Activated CD4-positive, alpha-beta T cell treated with anti-CD3 and anti-CD28 coated beads, Interleukin-2, amount 50 U/mL, for 4 hours (primary cell): ENCODE measurements at regions not wholly inside any gene's neighbourhood (a gene's known extent, or its start where the extent isn't known, plus 50 kb on each side); places are given as distances from the start of the nearest gene placed in this dataset.

Source experiments
- DNase-seq, 2 experiments: peaks; one replicate each; pipeline ENCODE4 v3.0.0-alpha.2; 2020

DNA sequence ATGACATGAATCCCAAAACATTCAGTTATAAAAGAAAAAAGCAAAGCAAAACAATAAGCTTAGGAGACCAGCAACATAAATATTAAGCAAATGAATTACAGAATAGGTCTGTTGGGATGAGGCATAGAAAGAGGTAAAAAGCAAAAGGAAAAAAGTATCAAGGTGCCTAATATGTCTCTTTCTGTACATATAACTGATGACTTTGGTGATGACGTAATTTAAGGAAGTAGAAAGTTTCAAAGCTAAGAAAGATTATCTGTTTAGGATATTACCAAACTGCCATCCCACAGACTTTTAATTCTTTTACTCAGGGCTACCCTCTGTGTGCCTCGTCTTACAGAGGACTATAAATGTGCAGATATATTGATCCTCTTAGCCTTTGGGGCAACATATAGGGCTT is 1066.5 kb downstream of the SORCS3 start:
- DNase-seq = no peak

DNA sequence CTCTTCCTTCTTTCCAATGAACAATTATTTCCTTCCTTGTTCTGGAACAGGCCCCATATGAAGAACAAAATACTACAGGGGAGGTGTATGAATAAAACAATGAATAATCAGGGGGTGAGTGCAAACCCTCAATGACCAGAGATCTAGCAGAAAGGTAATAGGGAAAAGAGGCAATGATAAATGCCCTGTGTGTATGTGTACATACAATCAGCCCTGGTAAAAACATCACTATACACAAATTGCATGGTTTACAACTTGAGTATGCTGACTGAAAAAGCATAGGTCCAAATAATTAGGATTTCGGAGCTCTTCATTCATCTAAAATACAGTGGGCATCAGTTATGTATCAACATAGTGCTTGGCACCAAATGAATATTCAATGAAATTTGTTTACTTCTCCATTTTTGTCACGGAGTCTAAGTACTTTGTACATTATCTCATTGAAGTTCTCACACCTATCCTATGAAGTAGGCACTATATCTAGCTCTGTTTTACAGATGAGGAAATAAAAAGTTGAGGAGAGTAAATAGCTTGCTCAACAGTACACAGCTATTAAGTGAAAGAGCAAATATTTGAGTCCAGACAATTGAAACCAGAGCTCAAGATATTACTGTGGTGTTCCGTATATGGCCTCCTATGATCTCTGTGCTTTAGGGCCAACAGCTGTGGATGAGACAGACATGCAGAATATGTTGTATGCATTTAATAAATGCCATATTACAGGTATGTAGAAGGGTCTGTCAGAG is 1065.4 kb downstream of the SORCS3 start:
- no peak for DNase-seq

DNA sequence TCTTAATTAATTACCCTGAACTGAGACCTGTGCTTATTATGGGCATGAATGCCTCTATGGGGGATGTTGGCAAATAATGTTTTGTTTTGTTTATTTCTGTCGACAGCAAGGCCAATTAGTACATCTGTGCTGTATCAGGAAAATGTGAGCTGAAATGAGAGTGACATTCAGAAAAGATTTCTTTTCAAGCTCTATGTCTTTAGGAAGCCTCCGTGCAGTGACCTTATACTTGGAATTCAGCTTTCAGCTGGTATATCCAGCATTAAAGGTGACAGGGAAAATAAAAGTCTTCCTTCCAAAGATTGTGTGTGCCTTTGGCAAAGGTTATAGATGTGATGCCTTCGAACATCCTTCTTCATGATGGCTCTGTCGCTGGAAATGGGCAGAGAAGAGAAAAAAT is 1061.1 kb downstream of the SORCS3 start:
- no peak for DNase-seq

DNA sequence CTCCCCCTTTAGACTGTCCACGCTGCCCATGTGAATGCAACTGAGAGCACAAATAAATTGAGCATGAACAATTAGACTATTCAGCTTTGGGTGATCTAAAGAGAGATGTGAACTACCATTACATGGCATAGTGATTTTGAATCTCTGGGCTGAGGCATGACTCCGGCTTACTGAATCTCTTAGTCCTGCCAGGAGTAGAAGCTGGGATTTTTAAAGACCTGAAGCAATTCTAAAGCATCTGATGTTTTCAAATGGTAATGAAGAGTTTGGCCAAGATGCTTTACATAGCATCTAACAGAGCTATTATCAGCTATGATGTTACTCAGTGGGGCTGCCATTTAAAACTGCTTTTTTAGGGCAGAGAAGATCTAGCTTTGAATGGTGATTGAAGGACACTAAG is 1059.1 kb downstream of the SORCS3 start:
- DNase-seq = no peak

DNA sequence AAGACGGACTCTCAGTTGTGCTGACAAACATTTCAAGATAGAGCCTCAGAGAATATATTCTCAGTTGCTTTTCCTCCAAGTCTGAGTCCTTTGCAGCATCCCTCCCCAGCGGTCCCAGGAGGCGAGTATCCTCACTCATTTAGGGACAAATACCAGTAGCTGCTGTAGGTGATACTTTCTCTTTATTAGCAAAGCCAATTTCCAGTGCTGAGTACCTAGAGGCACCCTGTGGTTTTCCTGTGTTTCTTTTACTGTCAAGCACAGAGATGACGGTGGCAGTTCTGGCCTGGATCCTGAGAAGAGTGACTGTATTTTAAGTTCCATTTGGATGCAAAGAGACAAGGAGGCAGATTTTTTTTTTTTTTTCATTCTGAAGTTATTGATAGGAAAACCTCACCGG is 1058.4 kb downstream of the SORCS3 start:
- no peak for DNase-seq

DNA sequence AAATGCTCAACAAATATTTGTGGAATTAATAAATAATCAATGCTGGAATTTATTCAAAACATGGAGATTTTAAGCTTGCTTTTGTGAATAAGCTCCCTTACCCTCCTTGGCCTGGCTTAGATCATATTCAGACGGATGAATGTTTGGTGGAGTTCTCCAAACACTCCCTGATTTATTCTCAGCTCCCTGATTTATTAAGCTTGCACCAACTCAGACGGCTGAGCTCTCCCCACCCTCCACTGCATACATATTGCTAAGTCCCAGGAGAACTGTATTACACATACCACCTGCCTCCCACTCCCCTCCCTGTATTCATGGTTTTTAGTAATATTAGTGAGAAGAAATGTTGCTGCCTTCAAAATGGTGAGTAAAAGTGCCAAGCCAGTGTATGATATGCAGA is 1057.5 kb downstream of the SORCS3 start:
- DNase-seq = no peak

DNA sequence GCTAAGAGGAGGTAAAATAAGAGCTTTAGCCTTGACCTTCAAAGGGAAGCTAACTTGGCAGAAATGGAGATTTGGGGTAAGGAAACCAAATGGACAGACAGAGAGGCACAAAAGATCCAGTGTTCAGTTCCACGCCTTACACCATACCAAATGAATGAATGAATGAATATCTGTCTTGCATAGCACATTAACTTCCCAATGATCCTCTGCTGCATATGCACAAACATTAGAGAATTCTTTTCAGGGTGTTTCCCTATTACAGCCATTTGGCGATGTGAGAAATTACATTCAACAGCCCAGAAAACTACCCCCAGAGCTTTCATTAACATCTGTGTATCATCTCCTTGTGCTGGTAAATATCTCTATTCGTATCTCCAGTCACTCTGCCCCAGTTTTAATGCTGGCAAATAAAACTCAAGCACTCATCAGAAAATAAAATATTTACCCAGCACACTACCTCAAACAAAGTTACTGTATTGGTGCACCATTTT is 1056.2 kb downstream of the SORCS3 start:
- DNase-seq = no peak

DNA sequence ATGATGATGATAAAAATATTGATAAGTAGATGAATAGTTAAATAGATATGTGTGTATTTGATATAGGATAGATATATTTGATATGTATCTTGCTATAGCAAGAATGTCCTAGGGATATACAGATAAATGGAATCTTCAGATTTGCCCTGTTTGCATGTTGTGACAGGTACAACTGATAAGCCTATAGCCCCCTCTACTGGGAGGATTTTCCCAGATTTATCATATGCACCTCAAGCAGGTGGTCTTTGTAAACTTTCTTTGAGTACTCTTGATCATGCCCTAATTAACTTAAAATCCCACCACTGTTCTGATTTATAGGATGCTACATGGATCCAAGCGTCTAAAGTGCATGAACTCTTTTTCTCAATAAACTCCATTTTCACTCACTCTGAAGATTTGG is 1050.7 kb downstream of the SORCS3 start:
- no peak for DNase-seq

DNA sequence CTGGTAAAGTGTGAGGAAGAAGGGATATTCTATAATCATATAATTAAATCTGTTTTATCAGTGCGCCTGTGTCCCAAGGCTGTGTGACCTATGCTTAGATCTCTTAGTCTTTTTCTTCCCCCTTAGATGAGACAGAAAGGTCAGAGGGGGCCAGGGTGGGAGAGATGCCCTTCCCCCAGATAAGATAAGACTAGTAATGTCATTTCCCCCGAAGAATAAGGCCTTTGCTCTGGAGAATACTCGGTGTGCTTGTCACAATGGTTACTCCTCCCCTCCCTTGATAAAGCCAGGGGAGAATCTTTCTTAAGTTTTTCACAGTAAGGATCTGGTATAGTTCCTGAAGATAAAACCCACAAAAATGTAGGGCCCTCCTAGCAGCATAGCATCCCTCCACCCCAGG is 1041.8 kb downstream of the SORCS3 start:
- no peak for DNase-seq

DNA sequence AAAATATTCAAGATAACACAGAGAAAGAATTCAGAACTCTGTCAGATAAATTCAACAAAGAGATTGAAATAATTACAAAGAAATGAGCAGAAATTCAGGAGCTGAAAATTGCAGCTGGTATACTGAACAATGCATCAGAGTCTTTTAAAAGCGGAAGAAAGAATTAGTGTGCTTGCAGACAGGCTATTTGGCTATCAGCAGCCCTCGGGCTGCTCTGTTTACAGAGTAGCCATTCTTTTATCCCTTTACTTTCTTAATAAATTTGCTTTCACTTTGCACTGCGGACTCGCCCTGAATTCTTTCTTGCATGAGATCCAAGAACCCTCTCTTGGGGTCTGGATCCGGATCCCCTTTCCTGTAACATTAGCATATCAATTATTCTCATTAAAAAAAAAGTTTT is 1040.0 kb downstream of the SORCS3 start:
- DNase-seq = no peak

DNA sequence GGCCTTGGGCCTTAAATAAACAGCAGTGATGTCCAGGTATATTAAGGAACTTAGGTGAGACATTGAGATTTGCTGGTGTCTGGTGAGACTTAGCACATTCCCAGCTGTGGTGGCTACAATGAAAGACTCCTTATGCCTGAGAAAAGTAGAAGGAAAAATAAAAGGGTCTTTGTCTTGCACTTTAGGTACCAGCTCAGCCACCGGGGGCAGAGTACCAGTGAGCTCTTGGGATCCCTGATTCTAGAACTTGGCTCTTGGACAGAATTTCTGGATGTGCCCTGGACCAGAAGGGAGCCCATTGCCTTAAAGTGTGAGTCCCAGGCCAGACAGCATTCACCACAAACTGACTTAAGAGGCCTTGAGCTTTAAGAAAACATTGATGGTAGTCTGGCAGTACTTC is 1038.7 kb downstream of the SORCS3 start:
- no peak for DNase-seq

DNA sequence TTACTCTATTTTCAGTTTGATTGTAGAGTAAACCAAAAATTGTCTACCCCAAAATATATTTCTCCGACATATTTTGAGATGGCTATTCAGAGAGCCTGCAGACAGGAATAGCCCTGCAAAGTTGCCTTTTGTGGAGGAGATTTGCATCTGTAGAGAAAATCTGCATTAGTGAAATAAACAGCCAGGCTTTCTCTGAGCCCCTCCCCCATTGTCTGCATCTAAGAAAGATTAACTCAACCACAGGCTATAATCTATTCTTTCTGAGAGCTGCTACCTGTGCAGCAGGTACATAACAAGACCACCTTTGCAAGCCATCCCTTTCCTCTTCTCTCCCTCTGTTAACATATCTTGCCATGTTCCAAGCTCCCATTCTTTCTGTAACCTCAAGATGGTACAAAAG is 1034.2 kb downstream of the SORCS3 start:
- DNase-seq = no peak

DNA sequence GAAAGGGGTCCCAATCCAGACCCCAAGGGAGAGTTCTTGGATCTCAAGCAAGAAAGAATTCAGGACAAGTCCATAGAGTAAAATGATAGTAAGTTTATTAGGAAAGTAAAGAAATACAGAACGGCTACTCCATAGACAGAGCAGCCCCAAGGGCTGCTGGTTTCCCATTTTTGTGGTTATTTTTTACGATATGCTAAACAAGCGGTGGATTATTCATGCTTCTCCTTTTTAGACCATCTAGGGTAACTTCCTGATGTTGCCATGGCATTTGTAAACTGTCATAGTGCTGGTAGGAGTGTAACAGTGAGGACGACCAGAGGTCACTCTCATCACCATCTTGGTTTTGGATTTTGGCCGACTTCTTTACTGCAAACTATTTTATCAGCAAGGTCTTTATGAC is 1033.4 kb downstream of the SORCS3 start:
- no peak for DNase-seq

DNA sequence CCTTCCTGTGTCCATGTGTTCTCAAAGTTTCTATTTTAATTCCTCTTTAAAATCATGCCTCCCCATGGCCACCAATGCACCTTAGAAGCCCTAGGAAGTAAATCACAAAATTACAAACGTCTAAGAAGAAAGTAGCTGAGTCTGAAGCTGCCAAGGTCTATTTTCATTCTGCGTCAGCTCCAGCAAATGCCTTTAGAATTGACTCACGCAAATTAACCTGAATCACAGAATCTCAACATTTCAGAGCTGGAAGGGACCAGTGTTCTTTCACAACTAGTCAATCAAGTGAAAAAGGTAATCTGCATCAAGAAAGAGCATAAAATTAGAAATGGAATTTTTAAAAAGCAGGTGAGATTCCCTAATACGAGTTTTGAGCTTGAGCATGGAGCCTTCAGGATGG is 1017.6 kb downstream of the SORCS3 start:
- no peak for DNase-seq

DNA sequence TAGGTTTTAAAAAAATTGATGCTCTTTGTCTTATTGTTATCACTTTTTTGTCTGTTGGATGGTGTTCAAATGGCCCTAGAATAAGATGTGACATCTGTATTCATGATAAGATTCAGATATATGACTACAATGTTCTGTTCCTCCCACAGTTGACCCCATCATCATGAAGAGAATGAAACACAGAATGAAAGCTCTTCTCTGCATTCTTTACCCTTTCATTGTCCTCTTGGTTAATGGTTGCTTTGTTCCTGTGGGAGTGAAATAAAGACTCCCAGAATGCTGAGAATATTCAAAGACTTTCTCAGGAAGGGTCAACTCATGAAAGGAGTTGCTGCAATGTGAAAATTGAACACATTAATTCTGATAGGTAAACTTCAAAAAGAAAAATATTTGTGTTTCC is 1015.8 kb downstream of the SORCS3 start:
- DNase-seq = no peak

DNA sequence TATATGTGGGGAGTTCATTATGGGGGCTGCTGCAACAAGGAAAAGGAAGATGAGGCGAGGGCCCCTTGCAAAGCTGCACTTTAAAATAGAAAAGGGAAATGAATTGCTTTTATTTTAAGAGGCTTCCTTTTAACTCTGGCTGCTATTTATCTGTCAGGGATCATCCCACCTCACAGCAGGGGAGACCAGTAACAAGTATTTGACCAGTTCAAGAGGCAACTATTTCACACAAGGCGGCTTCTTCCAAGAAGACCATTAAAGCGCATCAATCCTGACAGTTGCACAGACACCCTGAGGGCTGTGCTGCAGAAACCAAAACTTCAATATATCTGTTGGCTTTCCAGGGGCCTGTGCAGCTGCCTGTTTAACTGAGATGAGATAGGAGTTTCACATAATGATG is 1009.2 kb downstream of the SORCS3 start:
- no peak for DNase-seq

DNA sequence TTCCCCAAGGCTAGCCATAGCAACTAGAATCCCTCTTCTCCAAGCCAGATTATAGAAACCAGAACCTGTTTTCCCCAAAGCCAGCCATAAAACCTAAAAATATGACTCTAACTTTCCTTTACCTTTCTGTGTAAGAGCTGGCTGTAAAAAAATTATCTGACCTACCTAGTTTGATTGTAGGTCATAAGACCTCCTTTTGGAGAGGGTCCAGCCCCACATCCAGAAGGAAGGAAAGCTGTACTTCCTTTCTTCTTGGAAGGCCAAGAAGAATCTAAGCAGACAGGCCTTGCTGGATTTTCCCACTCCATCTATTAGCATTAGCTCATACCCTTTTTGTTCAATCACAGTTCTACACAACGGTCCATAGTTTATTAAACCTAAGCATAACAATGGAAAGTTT is 1006.3 kb downstream of the SORCS3 start:
- no peak for DNase-seq

DNA sequence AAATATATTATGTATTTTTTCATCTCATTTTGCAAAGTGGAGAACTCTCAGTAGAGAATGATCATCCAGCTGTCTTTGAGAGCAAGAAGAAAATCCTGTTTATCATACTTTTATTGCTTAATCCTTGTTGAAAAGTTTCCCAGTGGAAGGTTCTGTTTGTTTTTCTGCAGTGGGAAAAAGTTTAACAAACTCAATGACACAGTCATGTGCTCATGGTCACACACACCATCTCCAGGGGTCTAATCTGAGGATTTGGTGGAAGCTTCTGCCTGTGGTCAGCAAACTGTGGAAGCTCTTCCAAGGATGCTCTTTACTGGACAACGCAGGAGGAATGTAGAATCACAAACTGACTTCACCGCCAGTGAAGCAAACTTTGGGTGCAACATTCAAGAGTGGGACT is 1003.9 kb downstream of the SORCS3 start:
- no peak for DNase-seq

DNA sequence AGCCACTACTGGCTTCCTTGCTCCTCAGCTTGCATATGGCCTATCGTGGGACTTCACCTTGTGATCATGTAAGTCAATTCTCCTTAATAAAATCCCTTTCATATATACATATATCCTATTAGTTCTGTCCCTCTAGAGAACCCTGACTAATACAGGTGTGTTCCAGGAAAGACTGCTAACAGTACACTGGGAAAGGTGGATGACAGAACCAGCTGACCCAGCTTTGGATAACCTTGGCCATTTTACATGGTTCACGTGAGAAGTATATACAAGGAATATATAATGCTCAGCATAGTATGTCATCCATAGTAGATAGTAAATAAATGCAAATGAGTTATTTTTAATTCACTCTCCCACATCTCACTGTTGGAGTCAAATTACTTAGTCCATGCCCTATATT is 1003.5 kb downstream of the SORCS3 start:
- DNase-seq = no peak

DNA sequence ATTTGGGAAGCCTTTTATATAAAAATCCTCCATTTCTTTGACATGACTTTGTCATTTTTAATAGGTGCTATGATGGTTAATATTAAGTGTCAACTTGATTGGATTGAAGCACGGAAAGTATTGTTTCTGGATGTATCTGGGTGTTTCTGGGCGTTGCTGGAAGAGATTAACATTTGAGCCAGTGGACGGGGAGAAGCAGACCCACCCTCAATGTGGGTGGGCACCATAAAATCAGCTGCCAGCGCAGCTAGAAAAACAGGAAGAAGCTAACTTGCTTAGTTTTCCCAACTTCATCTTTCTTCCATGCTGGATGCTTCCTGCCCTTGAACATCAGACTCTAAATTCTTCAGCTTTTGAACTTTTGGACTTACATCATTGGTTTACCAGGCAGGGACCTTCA is 1003.0 kb downstream of the SORCS3 start:
- DNase-seq = no peak

DNA sequence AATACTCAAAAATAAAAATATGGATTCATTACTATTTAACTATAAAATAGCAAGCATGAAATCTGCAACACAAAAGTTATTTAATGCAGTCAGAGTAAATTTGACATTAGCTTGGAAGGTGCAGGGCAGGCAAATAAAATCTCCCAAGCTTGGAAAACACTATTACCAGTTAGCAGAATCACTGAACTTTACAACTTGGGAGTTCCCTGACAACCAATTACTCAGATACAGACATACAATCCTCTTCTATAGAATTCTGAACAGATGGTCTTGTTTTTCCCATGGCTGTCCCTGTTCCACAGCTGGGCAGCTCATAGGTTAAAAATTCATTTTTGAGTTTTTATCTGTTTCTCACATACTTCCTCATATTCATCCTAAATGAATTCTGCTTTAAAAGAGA is 1002.6 kb downstream of the SORCS3 start:
- DNase-seq = no peak

DNA sequence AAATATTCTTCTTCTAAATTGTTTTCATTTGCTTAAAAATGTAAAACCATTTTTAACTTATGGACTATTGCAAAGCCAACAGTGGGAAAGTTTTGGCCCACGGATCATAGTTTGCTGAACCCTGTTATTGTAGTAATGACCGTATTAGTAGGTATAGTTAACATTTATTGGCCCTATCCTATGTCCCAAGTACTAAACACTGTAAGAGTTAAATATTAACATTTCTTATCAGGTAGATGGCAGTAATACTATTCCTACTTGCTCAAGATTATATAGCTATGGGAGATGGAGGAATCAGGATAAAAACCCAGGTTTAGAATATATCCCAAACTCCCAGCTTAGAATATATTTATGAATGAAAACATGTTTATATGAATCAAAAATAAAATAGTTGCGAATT is 993.2 kb downstream of the SORCS3 start:
- no peak for DNase-seq

DNA sequence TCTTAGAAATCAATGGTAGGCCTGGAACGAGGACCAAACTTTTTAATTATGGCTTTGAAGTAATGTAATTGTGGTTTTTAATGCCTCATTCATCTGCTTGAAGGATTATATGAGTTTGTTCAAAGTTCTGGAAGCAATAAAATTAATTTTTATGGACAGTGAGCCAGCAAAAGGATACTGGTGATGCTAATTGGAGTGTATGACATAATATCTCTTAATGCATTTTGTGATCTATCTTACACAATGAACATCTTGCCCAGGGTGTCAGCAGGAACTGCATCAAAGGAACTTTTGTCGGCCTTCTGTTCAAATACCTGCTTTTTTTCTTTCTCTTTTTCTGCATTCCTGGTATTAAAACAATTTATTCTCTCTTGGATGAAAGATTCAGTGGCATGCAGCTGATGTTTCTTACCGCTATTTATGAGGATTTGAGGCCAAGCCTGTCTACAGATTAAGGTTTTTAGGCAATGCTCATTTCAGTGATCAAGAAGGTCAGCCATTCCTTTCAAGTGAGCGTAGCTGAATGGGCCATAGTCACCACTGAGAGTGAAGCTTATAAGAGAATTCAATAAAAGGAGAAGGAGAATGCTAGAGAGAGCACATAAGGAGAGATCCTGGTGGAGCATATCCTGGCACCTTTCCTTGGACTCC is 974.8 kb downstream of the SORCS3 start:
- no peak for DNase-seq

DNA sequence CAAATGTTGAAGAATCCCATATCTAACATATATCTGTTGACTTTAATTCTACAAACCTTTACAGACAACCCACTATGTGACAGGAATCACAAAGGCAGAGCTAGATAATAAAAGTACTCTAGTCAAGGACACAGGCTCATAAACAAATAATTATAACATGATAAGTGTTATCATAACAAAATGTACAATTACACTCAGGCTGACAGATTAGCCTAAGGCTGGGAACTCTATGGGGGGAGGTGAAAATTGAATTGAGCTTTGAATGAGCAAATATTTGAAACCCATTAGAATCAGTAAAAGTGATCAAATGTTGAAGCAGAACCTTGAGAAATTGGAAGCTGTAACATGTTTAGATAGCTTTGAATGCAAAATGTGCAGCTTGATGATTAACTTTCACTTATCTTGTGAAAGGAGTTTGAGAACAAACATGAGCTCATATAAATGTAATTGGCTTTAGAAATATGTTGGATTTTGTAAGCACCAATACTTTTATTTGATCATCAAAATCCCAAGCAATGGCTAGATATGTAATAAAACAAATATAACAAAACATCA is 970.2 kb downstream of the SORCS3 start:
- no peak for DNase-seq

DNA sequence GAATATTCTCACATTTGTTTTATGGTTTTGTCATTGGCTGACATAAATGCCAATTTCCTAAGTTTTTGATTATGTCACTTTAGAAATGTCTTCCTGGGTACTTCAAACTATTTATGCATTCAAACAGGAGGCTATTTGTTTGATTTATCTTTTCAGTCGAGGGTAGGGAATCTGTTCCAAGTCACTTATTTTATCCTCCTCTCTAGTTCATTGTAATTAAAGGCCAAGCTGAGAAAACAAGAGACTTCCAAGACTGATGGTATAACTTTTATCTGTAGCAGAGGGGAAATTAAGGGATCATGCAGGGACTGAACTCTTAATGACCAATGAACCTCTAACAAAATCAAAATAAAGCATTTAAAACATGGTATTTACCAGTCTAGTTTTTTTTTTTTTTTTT is 968.4 kb downstream of the SORCS3 start:
- DNase-seq = no peak
